ENCODE measurements at regions not wholly inside any gene's neighbourhood (a gene's known extent, or its start where the extent isn't known, plus 50 kb on each side); places are given as distances from the start of the nearest gene placed in this dataset.
A peak's percentile ranks its signal among the peaks of the same experiment; 100 is the strongest.

GRCh38 chr1:172895050-172895460, 155.7 kb downstream of the TNFSF18 start:
- DNase-seq = peak; percentile 8 to 25

DNA sequence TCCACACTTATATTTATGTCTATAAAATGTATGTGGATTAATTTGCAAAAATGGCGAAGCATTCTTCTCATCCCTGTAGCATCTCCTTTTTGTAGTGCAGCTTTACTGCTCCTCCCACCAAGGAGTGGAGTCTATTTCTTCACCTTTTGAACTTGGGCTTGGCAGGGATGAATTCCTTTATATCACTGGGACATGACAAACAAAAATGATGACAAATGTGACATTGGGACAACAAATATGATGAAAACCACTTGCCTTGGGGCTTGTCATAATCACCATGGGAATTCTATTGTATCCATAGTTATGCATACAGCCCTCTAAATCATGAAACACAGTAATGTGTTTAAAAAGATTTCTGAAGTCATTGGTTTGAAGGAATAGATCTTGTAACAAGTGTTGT, 155.0 kb downstream of the TNFSF18 start:
- DNase-seq = no peak

GRCh38 chr1:172897738-172898137, 153.0 kb downstream of the TNFSF18 start:
- no peak for DNase-seq

DNA sequence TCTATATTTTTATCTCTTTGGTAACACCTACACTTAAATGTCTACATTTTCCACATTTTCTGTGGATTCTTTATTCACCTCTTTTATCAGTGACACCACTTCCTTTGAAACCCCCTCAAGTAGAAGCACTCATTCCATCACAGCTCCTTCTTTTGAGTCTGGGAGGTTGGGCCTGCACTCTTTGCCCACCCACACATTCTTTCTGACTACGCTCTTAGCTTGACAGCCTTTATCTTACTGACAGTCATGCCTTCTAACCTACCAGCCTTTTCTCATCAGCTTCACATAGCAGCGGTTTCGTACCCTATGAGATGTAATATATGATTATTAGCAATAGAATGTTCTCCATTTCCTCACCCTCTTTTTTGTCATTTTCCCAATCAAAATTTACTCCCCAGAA, 151.9 kb downstream of the TNFSF18 start:
- DNase-seq = no peak

DNA sequence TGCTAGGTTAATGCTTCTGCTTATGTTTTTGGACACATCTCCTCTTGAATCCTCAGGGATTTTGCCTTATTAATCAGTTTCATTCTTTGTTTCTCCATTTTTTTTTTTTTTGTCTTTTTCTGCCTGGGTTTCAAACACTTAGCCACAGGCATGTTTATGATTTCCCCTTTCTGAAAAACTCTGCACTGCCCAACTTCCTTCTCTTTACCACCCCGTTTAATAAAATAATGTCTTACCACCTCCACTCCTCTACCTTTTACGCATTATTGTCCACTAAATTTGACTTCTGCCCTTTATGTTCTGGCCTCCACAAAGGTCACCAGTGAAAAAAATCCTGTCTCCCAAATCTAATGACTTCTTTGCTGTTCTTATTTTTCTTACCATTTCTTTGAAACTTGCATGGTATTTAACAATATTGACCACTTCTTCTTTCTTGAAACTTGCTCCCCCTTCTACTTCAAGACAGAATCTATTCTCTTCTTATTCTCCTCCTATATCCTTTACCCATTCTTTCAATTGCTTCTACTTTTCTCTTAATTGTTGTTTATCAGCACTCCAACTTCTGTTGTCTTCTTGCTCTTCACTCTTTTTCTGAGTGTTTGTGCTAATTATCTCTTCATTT, 150.3 kb downstream of the TNFSF18 start:
- no peak for DNase-seq

GRCh38 chr1:172902200-172902599, 148.5 kb downstream of the TNFSF18 start:
- no peak for DNase-seq

- DNase-seq = no peak
Observed at GRCh38 chr1:172902861-172903381, 147.8 kb downstream of the TNFSF18 start.

DNA sequence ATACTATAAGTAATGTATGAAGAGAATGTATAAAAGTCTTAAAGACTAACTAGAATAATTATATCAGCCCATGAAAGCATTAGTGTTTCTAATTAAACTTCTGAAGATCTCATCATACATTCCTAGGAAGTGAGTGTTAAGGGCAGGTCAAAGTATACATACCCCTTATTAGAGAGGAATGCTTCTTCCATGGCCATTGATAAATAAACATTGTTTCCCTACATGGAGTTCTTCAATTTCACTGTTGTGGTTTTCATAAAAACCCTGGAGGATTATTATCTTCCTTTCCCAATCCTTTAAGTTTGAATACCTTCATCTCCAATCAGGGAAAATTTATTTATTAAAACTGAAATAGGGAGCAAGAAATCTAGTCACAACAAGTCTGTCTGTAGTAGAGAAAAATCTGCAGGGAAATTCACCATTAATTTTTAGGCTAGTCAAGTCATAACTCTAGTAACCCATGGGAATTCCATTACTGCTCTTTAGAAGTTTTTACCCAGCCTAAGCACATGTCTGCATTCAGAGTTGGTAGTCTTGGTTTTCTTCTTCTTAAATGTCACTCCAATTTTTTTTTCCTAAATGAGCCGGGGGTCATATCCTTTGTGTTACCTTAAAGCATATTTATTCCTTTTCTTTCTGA, 147.0 kb downstream of the TNFSF18 start:
- no peak for DNase-seq

DNA sequence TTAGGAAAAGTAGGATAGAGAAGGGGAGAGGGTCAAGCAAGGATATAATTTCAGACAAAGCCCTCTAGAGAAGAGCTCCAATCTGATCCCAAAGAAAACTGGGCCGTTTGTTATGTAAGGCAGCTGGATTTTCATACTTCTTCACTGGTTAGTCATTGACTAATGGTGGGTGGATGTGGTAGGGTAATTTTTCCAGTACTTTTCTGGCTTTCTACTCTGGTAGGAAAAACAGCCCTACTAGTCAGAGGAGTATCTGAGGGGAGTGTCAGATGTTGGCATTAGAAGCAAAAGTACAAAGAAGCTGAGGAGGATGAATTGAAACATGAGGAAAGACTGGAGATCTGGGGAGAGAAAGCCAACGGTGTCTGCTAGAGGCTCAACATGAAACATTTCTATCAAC, 145.3 kb downstream of the TNFSF18 start:
- DNase-seq = no peak

- peak; percentile 6 to 16 for DNase-seq
Observed at GRCh38 chr1:172906778-172907592, 143.8 kb downstream of the TNFSF18 start.

DNA sequence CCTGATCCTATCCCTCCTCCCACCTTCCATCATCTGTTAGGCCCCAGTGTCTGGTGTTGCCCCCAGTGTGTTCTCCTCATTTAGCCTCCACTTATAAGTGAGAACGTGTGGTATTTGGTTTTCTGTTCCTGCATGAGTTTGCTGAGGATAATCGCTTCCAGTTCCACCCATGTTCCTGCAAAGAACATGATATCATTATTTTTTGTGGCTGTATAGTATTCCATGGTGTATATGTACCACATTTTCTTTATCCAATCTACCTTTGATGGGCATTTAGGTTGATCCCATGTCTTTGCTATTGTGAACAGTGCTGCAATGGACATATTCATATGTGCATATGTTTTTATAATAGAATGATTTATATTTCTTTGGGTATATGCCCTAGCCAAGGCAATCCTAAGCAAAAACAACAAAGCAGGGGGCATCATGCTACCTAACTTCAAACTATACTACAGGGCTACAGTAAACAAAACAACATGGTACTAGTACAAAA, 142.9 kb downstream of the TNFSF18 start:
- DNase-seq = no peak

GRCh38 chr1:172909606-172910326, 141.0 kb downstream of the TNFSF18 start:
- no peak for DNase-seq

GRCh38 chr1:172912765-172913260, 137.9 kb downstream of the TNFSF18 start:
- DNase-seq = no peak

DNA sequence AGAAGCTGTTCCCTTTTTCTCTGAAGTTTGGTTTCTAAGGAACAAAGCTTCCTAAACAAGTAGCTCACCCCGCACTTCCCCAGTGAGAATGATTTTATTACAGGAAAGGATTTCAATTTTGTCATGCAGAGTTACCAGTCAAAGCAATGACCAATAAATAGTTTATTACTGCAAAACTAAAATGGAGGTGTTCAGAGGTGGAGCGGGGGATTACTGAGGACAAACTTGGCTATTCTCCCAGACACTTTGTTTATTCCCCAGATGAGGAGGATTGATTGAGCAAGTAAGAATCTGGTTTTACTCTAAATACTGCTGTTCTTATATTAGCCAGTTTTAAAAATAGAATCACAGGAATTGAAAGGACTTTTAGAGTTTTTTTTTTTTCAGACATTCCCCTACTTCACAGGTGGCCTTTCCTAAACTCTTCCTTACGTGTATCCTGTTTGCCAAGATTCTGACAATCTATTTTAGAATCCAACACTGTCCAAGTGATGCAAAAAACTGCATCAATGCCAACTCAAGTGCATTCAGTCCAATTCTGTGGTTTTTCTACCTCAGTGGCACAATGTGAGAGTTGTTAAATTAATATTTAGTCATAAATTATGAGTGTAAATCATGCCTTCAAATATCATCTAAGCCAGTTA, 136.1 kb downstream of the TNFSF18 start:
- DNase-seq = no peak

DNA sequence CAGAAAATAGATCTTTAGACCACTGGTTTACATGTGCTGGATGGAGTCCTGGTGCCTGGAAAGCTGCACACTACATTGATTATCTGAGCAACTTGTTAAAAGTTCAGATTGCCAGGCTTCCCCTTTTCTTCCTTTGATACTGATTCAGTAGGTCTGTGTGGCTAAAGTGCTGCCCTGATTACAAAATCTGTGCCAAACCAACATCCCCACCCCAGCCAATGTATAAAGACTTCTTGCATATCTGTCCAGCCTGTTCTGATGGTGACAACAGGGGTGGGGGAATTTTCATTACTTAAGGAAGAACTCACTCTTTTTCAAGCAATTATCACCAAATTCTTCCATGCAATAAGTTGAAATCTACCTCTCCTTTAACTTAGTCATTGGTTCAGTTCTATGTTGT, 135.5 kb downstream of the TNFSF18 start:
- no peak for DNase-seq

DNA sequence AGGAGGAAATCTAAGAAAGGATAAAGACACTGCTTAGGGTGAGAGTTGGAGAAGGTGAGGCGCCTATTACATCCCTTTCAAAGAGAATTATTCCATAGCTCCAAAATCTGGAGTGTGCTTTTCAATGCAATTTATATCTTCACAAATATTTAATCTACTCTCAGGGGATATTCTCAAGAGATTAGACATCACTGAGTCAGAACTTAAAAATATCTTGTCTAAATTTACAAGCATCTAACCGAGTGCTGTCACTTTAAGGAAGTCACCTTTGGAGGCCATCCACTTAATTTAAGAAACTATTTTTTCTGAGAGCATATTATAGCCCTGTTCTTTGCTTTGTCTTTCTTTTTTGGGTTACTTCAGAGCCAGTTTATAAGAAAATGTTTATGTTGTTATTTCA, 134.6 kb downstream of the TNFSF18 start:
- no peak for DNase-seq

GRCh38 chr1:172917972-172918371, 132.8 kb downstream of the TNFSF18 start:
- no peak for DNase-seq

DNA sequence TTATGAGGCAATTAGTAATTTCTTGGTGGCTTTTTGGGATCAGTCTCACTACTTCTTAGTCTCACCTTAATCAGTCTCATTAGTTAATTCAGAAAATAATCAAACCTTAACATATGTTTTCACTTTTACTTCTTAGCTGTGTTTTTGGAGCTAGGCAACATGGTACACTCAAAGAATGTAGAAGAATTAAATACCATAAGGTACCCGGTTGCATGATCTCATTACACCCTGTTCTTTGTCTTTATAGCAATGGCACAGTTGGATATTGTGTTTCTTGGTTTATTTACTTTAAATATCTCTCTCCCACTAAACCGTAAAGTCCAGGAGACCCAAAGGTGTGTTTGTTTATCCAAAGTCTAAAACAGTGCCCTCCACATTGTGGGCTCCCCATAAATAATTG, 132.3 kb downstream of the TNFSF18 start:
- DNase-seq = no peak

DNA sequence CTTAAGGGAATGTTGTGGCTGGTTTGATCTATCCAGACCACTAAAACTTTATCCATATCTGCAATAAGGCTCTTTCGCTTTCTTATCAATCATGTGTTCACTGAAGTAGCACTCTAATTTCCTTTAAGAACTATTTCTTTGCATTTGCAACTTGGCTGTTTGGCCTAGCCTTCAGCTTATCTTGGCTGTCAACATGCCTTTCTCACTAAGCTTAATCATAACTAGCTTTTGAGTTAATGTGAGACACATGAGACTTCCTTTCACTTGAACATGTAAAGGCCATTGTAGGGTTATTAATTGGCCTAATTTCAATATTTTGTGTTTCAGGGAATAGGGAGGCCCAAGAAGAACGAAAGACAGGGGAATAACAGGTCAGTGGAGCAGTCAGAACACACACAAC, 124.7 kb downstream of the TNFSF18 start:
- DNase-seq = no peak

- no peak for DNase-seq
Observed at GRCh38 chr1:172928412-172928811, 122.3 kb downstream of the TNFSF18 start.

- DNase-seq = no peak
Observed at GRCh38 chr1:172929006-172929405, 121.7 kb downstream of the TNFSF18 start.

- no peak for DNase-seq
Observed at GRCh38 chr1:172930142-172930541, 120.6 kb downstream of the TNFSF18 start.
